ENCODE measurements at regions not wholly inside any gene's neighbourhood (a gene's known extent, or its start where the extent isn't known, plus 50 kb on each side); places are given as distances from the start of the nearest gene placed in this dataset.

- ATAC-seq (replicated peaks), result no peak
- no peaks in the 10 kb centered on the region for H3K4me1 Mint-ChIP-seq (ENCODE audit: low read depth in 2 of 2)
- no peak for DNase-seq
Observed at GRCh38 chr4:96730432-96730831, 890.5 kb downstream of the PDHA2 start.

GRCh38 chr4:96736352-96736889 lies 896.5 kb downstream of the PDHA2 start:
- Mint-ChIP-seq H3K4me3 (no peak overlapping the region), H3K27ac (no peak overlapping the region), H3K36me3 (ENCODE audit: insufficient read depth) (no peaks in the 10 kb centered on the region), H3K9me3 (peaks cover 6 to 7% of the 10 kb centered on the region in 2 donors), H3K27me3 (no peaks in the 10 kb centered on the region), H3K4me1 (ENCODE audit: low read depth in 2 of 2) (no peaks in the 10 kb centered on the region)
- DNase-seq, result no peak
- no peak for ATAC-seq (replicated peaks)

More at GRCh38 chr4:96730432-96730831, 890.5 kb downstream of the PDHA2 start:
- Mint-ChIP-seq H3K36me3 (ENCODE audit: insufficient read depth) (no peaks in the 10 kb centered on the region), H3K27me3 (no peaks in the 10 kb centered on the region), H3K9me3 (peaks cover 0 to 4% of the 10 kb centered on the region in 2 donors), H3K27ac (no peak overlapping the region), H3K4me3 (no peak overlapping the region)

GRCh38 chr4:96739101-96739500 lies 899.2 kb downstream of the PDHA2 start:
- DNase-seq (no peak), ATAC-seq (replicated peaks) (no peak)
- H3K4me3 Mint-ChIP-seq, result no peak overlapping the region
- no peaks in the 10 kb centered on the region for H3K36me3 Mint-ChIP-seq (ENCODE audit: insufficient read depth)
- no peaks in the 10 kb centered on the region for H3K27me3 Mint-ChIP-seq
- peaks cover 5 to 7% of the 10 kb centered on the region in 2 donors for H3K9me3 Mint-ChIP-seq
- no peaks in the 10 kb centered on the region for H3K4me1 Mint-ChIP-seq (ENCODE audit: low read depth in 2 of 2)
- H3K27ac Mint-ChIP-seq, result no peak overlapping the region

- H3K27me3 Mint-ChIP-seq, result no peaks in the 10 kb centered on the region
- DNase-seq (no peak), ATAC-seq (replicated peaks) (no peak)
- no peak overlapping the region for H3K4me3 Mint-ChIP-seq
- H3K4me1 Mint-ChIP-seq (ENCODE audit: low read depth in 2 of 2), result no peaks in the 10 kb centered on the region
- H3K27ac Mint-ChIP-seq, result no peak overlapping the region
- H3K9me3 Mint-ChIP-seq, result peaks cover 4 to 7% of the 10 kb centered on the region in 2 donors
- H3K36me3 Mint-ChIP-seq (ENCODE audit: insufficient read depth), result no peaks in the 10 kb centered on the region
Observed at GRCh38 chr4:96742332-96743014, 902.6 kb downstream of the PDHA2 start.

GRCh38 chr4:96744676-96745075 lies 904.8 kb downstream of the PDHA2 start:
- no peak overlapping the region for H3K4me3 Mint-ChIP-seq
- H3K27ac Mint-ChIP-seq, result no peak overlapping the region
- peaks cover under 1 to 5% of the 10 kb centered on the region in 2 donors for H3K9me3 Mint-ChIP-seq
- H3K27me3 Mint-ChIP-seq, result no peaks in the 10 kb centered on the region
- DNase-seq (no peak), ATAC-seq (replicated peaks) (no peak)
- no peaks in the 10 kb centered on the region for H3K4me1 Mint-ChIP-seq (ENCODE audit: low read depth in 2 of 2)
- no peaks in the 10 kb centered on the region for H3K36me3 Mint-ChIP-seq (ENCODE audit: insufficient read depth)

GRCh38 chr4:96753216-96753615 lies 913.3 kb downstream of the PDHA2 start:
- H3K27me3 Mint-ChIP-seq, result no peaks in the 10 kb centered on the region
- no peaks in the 10 kb centered on the region for H3K4me1 Mint-ChIP-seq (ENCODE audit: low read depth in 2 of 2)
- DNase-seq (no peak), ATAC-seq (replicated peaks) (no peak)
- peaks cover 7 to 10% of the 10 kb centered on the region in 2 donors for H3K9me3 Mint-ChIP-seq
- no peaks in the 10 kb centered on the region for H3K36me3 Mint-ChIP-seq (ENCODE audit: insufficient read depth)
- no peak overlapping the region for H3K4me3 Mint-ChIP-seq
- H3K27ac Mint-ChIP-seq, result no peak overlapping the region

- DNase-seq, result no peak
- peaks cover 6 to 9% of the 10 kb centered on the region in 2 donors for H3K9me3 Mint-ChIP-seq
Observed at GRCh38 chr4:96755569-96756484, 915.9 kb downstream of the PDHA2 start.

GRCh38 chr4:96756584-96756983 lies 916.7 kb downstream of the PDHA2 start:
- Mint-ChIP-seq H3K9me3 (peaks cover 9 to 11% of the 10 kb centered on the region in 2 donors), H3K27ac (no peak overlapping the region), H3K4me3 (no peak overlapping the region), H3K4me1 (ENCODE audit: low read depth in 2 of 2) (no peaks in the 10 kb centered on the region), H3K36me3 (ENCODE audit: insufficient read depth) (no peaks in the 10 kb centered on the region), H3K27me3 (no peaks in the 10 kb centered on the region)
- DNase-seq (no peak), ATAC-seq (replicated peaks) (no peak)

More at GRCh38 chr4:96755569-96756484, 915.9 kb downstream of the PDHA2 start:
- Mint-ChIP-seq H3K36me3 (ENCODE audit: insufficient read depth) (no peaks in the 10 kb centered on the region), H3K4me1 (ENCODE audit: low read depth in 2 of 2) (no peaks in the 10 kb centered on the region), H3K27ac (no peak overlapping the region), H3K27me3 (no peaks in the 10 kb centered on the region), H3K4me3 (no peak overlapping the region)
- ATAC-seq (replicated peaks), result no peak

- Mint-ChIP-seq H3K9me3 (peaks cover 3 to 40% of the 10 kb centered on the region in 2 donors), H3K36me3 (ENCODE audit: insufficient read depth) (no peaks in the 10 kb centered on the region), H3K27ac (no peak overlapping the region), H3K4me3 (no peak overlapping the region), H3K4me1 (ENCODE audit: low read depth in 2 of 2) (no peaks in the 10 kb centered on the region), H3K27me3 (no peaks in the 10 kb centered on the region)
- DNase-seq (no peak), ATAC-seq (replicated peaks) (no peak)
Observed at GRCh38 chr4:96763546-96763945, 923.7 kb downstream of the PDHA2 start.

- Mint-ChIP-seq H3K27me3 (no peaks in the 10 kb centered on the region), H3K27ac (no peak overlapping the region), H3K4me3 (no peak overlapping the region), H3K4me1 (ENCODE audit: low read depth in 2 of 2) (no peaks in the 10 kb centered on the region), H3K36me3 (ENCODE audit: insufficient read depth) (no peaks in the 10 kb centered on the region), H3K9me3 (peaks cover 3 to 29% of the 10 kb centered on the region in 2 donors)
- no peak for DNase-seq
- ATAC-seq (replicated peaks), result no peak
Observed at GRCh38 chr4:96766359-96766758, 926.5 kb downstream of the PDHA2 start.

GRCh38 chr4:96767815-96768480 lies 928.1 kb downstream of the PDHA2 start:
- no peak for ATAC-seq (replicated peaks)
- no peak for DNase-seq
- no peaks in the 10 kb centered on the region for H3K27me3 Mint-ChIP-seq
- peaks cover 0 to 17% of the 10 kb centered on the region in 2 donors for H3K9me3 Mint-ChIP-seq
- H3K4me3 Mint-ChIP-seq, result no peak overlapping the region
- no peaks in the 10 kb centered on the region for H3K36me3 Mint-ChIP-seq (ENCODE audit: insufficient read depth)
- H3K27ac Mint-ChIP-seq, result no peak overlapping the region
- no peaks in the 10 kb centered on the region for H3K4me1 Mint-ChIP-seq (ENCODE audit: low read depth in 2 of 2)

- Mint-ChIP-seq H3K4me1 (ENCODE audit: low read depth in 2 of 2) (no peaks in the 10 kb centered on the region), H3K9me3 (peaks cover 0 to 2% of the 10 kb centered on the region in 2 donors), H3K4me3 (no peak overlapping the region), H3K27ac (no peak overlapping the region), H3K27me3 (no peaks in the 10 kb centered on the region), H3K36me3 (ENCODE audit: insufficient read depth) (no peaks in the 10 kb centered on the region)
- no peak for DNase-seq
- no peak for ATAC-seq (replicated peaks)
Observed at GRCh38 chr4:96775501-96775900, 935.6 kb downstream of the PDHA2 start.

- no peak for ATAC-seq (replicated peaks)
- H3K36me3 Mint-ChIP-seq (ENCODE audit: insufficient read depth), result no peaks in the 10 kb centered on the region
- peaks cover 0 to 3% of the 10 kb centered on the region in 2 donors for H3K9me3 Mint-ChIP-seq
Observed at GRCh38 chr4:96776920-96777527, 937.1 kb downstream of the PDHA2 start.

More at GRCh38 chr4:96776920-96777527, 937.1 kb downstream of the PDHA2 start:
- H3K4me1 Mint-ChIP-seq (ENCODE audit: low read depth in 2 of 2), result no peaks in the 10 kb centered on the region
- no peak overlapping the region for H3K27ac Mint-ChIP-seq
- no peak overlapping the region for H3K4me3 Mint-ChIP-seq
- H3K27me3 Mint-ChIP-seq, result no peaks in the 10 kb centered on the region
- no peak for DNase-seq
